GM19452 (cell line): ENCODE measurements at regions not wholly inside any gene's neighbourhood (a gene's known extent, or its start where the extent isn't known, plus 50 kb on each side); places are given as distances from the start of the nearest gene placed in this dataset.
"Not testable (repeated sequence)": the region's sequence is repeated elsewhere in the genome, so short reads cannot be mapped to it uniquely, and the experiment has no call there.

ENCODE experiments used
- ATAC-seq: cut with Tn5 transposase; IDR thresholded peaks from one replicate; pipeline ENCODE4 v1.9.1; 2021; ENCODE audit not compliant: unreplicated experiment

DNA sequence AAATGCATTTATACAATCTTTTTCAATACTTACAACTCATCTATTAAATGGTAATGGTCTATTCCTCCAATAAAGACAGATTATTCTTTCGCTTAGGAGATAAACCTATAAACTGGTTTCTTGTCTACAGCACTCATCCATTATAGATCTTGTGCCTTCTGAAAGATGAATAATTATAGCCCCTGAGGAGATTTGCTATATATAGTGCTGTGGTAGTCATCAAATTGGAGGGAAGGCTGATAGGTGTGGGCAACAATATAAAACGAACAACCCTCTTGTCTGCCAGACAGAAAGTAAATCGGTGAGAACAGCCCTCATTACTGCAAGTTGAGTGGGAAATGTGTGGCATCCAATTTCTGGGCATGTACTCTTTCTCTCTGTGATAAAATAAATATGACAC, 292.5 kb upstream of the CNR1 start:
- no peak for ATAC-seq

- ATAC-seq: no peak
Measured at GRCh38 chr6:88456221-88456859, 290.2 kb upstream of the CNR1 start.

DNA sequence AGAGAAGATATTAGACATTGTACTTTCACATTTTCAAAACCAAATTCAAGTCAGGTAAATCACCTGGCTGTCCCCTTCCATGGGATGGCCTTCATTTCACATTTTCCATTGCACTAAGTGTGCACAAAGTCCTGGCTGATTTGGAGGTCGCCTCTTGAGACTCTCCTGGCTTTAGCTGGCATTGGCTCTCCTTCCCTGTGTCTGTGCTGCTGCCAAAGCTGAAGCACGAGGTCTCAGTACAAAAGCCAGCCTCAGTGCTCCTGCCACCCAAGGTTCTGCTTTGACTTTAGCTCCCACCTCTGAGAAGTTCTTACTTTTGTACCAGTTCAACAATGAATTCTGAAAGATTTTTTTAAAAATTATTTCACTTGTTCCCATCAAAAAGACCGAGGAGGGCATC, 289.2 kb upstream of the CNR1 start:
- ATAC-seq: no peak

DNA sequence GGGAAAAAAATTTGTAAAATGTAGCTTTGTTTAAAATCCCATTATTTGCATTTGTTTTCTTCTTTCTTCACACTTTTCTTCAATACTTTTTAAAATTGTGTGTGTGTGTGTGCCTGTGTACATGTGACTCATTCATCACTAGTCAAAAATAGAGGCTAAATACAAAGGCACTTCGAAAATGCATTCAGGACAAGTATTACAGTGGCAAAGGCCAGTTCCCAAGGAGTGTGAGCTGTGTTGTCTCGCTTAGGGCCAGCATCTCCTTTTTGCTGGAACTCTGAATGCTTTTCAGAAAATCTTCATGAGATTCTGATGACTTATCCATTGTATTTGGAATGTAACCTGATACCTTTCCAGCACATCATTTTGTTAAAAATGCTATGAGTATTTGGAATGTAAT, 288.5 kb upstream of the CNR1 start:
- no peak for ATAC-seq

GRCh38 chr6:88449770-88450169, 283.6 kb upstream of the CNR1 start:
- ATAC-seq: no peak

DNA sequence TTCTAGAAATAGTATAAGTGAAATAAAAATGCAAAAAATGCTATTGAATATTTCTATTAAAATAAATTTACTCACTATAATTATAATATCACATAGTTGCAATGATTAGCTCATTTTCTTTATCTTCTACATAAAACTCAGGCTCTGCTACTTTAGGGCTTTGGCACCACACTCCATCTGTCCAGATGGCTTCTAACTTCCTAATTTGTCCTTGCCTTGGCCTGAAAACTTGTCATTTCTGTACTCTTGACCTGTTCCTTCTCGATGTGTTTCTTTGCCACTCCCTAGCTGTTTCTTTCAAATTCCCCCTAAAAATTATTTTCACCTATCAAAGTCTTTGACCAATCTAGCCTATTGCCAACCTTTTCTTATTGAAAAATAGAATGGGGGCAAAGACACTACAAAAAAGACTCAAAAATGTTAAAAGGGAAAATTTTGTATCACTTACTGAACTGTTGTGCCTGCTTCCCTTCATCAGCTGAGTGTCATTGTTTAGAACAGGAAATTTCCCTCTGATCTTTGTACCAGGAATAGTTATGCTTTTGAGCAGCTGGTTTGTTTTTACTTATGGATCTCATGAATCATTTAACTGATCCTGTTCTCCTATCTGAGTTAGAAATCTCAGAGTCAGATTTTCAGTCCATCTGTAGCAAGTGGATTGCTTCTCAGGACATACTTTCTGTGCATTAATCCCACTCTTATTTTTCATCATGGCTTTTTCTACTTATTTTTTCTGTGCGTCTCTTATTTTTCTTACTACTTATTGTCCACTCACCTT, 279.2 kb upstream of the CNR1 start:
- ATAC-seq: no peak

- no peak for ATAC-seq
Measured at GRCh38 chr6:88443554-88443953, 277.4 kb upstream of the CNR1 start.

DNA sequence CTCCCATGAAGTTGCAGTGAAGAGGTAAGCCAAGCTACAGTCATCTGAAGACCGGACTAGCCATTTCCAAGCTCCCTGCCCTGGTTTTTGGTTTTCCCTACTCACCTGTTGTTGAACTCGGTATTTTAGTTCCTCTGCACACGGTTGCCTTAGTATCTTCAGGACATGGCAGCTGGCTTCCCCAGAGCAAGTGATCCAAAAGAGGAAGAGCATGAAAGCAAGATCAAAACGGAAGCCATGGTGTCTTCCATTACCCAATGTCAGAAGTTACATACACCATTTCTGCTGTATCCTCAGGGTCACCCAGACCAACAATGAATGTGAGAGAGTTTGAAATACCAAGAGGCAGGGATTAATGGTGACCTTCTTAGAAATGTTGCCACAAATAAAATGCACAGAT, 276.6 kb upstream of the CNR1 start:
- no peak for ATAC-seq

GRCh38 chr6:88441346-88441745, 275.2 kb upstream of the CNR1 start:
- no peak for ATAC-seq

DNA sequence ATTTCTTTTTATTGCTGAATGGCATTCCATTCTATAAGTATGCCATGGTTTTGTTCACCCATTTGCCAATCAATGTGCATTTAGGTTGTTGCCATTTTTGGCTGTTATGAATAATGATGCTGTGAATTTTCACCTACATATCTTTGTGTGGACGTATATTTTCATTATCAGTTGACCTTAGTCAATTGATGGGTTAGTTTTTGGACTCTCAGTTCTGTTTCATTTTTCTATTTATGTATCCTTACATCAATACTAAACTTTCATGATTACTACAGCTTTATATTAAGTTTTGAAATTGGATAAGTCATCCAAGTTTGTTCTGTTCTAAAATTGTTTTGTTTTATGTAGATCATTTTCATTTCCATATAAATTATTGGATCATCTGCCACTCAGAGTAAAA, 261.9 kb upstream of the CNR1 start:
- ATAC-seq: no peak

DNA sequence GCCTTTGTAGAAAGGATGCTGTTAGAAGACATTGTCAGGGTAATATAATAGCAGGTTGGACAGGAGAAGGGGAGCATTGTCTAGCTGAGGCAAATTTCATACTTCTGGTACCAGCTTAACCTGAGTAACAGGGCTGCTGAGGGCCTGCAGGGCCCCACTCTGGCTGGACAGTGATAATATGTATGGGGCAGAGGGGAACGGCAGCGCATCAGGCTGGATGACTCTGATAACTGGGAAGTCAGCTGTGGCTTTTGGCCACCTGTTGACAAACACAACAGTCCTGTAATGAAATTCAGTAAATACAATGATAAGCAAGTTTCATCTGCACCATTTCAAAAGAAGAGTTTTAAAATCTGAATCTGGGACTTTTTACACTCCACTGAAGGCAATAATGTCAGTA, 259.9 kb upstream of the CNR1 start:
- ATAC-seq: no peak

GRCh38 chr6:88422831-88423230, 256.7 kb upstream of the CNR1 start:
- no peak for ATAC-seq

GRCh38 chr6:88420967-88421488, 254.9 kb upstream of the CNR1 start:
- ATAC-seq: not testable (repeated sequence)

DNA sequence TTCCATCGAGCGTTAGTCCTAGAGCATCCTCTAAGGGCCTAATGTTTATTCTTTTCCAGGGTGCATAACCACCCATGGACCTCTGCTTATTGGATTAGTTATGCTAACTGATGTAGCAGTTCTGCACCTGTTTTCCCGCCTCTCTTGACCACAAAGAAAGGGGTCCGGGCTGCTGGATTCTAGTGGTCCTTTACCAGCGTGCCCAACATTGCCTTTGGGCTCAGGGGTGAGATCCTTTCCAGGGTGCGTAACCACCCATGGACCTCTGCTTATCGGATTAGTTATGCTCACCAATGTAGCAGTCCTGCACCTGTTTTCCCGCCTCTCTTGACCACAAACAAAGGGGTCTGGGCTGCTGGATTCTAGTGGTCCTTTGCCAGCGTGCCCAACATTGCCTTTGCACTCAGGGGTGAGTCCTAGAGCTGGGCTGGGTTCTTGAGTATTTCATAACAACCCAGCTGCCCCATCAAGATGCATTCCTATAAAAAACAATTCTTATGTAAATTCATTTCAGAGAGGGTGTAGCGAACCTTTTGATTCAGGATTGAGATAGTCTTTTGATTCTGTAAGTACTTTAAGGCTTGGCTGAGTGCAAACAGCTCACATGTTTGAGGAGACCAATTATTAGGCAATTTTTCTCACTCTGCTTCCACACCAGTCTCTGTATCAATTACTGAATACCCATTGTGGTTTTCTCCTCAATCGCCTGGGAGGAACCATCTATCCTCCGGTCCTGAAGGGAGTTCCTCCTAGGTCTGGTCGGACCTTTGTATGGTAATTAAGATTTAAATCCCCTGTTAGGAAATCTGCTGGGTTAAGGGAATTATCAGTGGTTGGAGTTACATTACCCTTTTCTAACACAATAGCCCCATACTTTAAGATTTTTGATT, 253.0 kb upstream of the CNR1 start:
- ATAC-seq: not testable (repeated sequence)

DNA sequence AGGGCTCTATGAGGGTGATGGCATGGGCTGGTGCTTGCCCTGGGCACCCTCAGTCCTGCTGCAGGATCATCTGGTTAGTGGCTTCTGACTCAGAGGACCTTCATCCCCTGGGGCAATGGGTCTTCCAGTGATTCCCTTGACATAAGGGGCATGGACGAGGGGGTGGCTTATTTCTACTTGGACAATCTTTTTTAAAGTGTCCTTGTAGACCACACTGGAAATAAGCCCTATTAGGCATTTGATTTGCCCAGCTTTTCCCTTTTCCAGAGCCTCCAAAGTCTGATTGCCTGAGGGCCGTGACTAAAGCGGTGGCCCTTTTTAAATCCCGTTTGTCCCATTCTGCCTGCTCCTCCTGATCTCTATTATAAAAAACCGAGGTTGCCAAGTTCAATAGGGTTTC, 251.2 kb upstream of the CNR1 start:
- not testable (repeated sequence) for ATAC-seq

- ATAC-seq: no peak
Measured at GRCh38 chr6:88413459-88413858, 247.3 kb upstream of the CNR1 start.

DNA sequence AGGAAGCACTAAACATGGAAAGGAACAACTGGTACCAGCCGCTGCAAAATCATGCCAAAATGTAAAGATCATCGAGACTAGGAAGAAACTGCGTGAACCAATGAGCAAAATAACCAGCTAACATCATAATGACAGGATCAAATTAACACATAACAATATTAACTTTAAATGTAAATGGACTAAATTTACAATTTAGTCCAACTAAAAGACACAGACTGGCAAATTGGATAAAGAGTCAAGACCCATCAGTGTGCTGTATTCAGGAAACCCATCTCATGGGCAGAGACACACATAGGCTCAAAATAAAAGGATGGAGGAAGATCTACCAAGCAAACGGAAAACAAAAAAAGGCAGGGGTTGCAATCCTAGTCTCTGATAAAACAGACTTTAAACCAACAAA, 242.2 kb upstream of the CNR1 start:
- not testable (repeated sequence) for ATAC-seq

GRCh38 chr6:88406674-88407073, 240.5 kb upstream of the CNR1 start:
- ATAC-seq: not testable (repeated sequence)

DNA sequence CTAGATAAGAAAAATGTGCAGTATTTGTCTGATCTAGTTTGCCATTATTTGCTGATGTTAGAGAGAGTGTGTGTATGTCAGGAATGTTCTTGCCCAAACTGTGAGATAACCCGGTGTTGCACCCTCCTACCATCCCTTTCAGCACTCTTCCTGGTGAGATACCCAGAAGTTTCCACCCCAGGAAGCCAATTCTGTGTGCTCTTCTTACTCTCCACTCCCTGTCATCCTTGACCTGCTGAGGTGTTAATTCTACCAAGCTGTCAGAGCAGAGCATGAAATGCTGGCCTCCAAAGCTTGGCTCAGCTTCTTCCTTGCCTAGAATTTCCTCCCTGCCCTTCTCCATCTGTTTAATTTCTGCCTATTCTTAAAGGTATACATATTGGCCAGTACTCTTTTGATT, 237.3 kb upstream of the CNR1 start:
- no peak for ATAC-seq

DNA sequence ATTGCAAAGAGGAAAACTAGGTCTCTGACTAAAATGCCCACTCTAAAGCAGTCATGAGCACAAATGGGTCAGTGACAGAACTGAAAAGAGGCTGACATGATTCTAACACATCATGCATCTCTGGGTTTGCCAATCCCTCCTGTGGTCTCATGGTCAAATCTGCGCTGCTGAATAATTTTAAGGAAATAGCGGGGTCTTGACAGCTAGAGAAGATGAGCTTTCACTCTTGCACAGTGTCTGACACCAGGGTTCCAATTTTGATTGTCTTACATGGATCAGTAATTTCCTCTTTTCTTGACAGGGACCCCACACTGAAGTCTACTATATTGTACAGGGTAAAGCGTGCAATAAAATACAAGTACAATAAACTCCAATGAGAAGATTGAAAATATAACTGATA, 236.8 kb upstream of the CNR1 start:
- ATAC-seq: no peak

GRCh38 chr6:88390998-88391397, 224.9 kb upstream of the CNR1 start:
- not testable (repeated sequence) for ATAC-seq
